ENCODE measurements at regions not wholly inside any gene's neighbourhood (a gene's known extent, or its start where the extent isn't known, plus 50 kb on each side); places are given as distances from the start of the nearest gene placed in this dataset.

GRCh38 chr12:81888106-81888740 lies 129.1 kb upstream of the PPFIA2 start:
- H3K4me1 ChIP-seq: no peaks in the 10 kb centered on the region
- no peak for TF ChIP-seq POLR2A (IDR thresholded peaks at IDR 0.05)
- TF ChIP-seq, protein P1, sequence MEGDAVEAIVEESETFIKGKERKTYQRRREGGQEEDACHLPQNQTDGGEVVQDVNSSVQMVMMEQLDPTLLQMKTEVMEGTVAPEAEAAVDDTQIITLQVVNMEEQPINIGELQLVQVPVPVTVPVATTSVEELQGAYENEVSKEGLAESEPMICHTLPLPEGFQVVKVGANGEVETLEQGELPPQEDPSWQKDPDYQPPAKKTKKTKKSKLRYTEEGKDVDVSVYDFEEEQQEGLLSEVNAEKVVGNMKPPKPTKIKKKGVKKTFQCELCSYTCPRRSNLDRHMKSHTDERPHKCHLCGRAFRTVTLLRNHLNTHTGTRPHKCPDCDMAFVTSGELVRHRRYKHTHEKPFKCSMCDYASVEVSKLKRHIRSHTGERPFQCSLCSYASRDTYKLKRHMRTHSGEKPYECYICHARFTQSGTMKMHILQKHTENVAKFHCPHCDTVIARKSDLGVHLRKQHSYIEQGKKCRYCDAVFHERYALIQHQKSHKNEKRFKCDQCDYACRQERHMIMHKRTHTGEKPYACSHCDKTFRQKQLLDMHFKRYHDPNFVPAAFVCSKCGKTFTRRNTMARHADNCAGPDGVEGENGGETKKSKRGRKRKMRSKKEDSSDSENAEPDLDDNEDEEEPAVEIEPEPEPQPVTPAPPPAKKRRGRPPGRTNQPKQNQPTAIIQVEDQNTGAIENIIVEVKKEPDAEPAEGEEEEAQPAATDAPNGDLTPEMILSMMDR (IDR thresholded peaks at IDR 0.05): no peak
- no peaks in the 10 kb centered on the region for H3K27me3 ChIP-seq
- intact Hi-C loops (cut with DNase I): no loop called here
- no peak overlapping the region for H3K4me3 ChIP-seq
- H3K27ac ChIP-seq: no peak overlapping the region
- no peak for DNase-seq
- H3K36me3 ChIP-seq: no peaks in the 10 kb centered on the region
- peaks cover 0 to 3% (median 0%) of the 10 kb centered on the region in 3 donors for H3K9me3 ChIP-seq

GRCh38 chr12:81874586-81874985 lies 115.4 kb upstream of the PPFIA2 start:
- TF ChIP-seq, protein P1 (IDR thresholded peaks at IDR 0.05): no peak
- no peak for TF ChIP-seq POLR2A (IDR thresholded peaks at IDR 0.05)
- DNase-seq: no peak

DNA sequence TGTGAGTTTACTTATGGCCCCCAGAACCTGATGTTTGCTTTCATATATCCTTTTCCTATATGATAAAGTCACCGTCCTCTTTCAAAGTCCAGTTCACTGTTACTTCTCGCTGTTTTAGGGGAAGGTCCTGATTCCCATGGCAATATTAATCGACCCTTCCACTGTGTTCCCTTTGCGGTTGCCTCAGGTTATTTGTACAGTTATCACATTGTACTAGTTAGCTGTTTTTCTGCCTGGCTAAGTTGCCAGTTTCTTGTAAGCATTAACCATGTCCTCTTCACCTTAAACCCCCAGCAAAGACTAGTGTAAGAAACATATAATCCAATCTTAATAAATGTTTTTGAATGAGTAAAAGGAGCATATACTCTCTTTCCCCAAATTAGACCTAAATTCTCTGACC lies 115.0 kb upstream of the PPFIA2 start:
- intact Hi-C loops (cut with DNase I): no loop called here
- Histone ChIP-seq H3K27me3 (no peaks in the 10 kb centered on the region), H3K9me3 (no peaks in the 10 kb centered on the region), H3K36me3 (no peaks in the 10 kb centered on the region), H3K27ac (no peak overlapping the region), H3K4me1 (no peaks in the 10 kb centered on the region), H3K4me3 (no peak overlapping the region)
- TF ChIP-seq, protein P1 (IDR thresholded peaks at IDR 0.05): no peak
- no peak for TF ChIP-seq POLR2A (IDR thresholded peaks at IDR 0.05)
- 51 to 67% methylated on average over 4 of the region's 4 CpGs for WGBS, 2 donors
- no peak for DNase-seq

More at GRCh38 chr12:81874586-81874985, 115.4 kb upstream of the PPFIA2 start:
- Histone ChIP-seq H3K36me3 (no peaks in the 10 kb centered on the region), H3K4me3 (no peak overlapping the region), H3K4me1 (no peaks in the 10 kb centered on the region), H3K27me3 (no peaks in the 10 kb centered on the region), H3K9me3 (no peaks in the 10 kb centered on the region), H3K27ac (no peak overlapping the region)
- intact Hi-C loops (cut with DNase I): no loop called here
- 8 to 9% methylated on average over 2 of the region's 2 CpGs for WGBS, 2 donors

DNA sequence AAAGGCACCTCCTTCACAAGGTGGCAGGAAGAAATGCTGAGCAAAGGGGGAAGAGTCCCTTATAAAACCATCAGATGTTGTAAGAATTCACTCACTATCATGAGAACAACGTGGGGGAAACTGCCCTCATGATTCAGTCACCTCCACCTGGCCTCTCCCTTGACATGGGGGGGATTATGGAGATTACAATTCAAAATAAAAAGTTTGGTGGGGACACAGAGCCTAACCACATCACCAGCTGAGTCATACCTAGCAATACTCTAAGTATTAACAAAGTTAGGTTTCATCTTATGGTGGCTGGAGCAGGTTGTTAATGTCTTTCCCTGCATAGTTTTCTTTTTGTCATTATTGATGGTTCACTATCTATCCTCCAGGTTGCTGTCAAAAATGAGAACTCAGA lies 113.2 kb upstream of the PPFIA2 start:
- H3K27me3 ChIP-seq: no peaks in the 10 kb centered on the region
- no peaks in the 10 kb centered on the region for H3K4me1 ChIP-seq
- H3K9me3 ChIP-seq: no peaks in the 10 kb centered on the region
- H3K4me3 ChIP-seq: no peak overlapping the region
- intact Hi-C loops (cut with DNase I): no loop called here
- no peak for DNase-seq
- 0 to 35% methylated on average over 1 of the region's 1 CpG for WGBS, 2 donors
- TF ChIP-seq POLR2A (IDR thresholded peaks at IDR 0.05): no peak
- TF ChIP-seq, protein P1 (IDR thresholded peaks at IDR 0.05): no peak
- H3K27ac ChIP-seq: no peak overlapping the region
- H3K36me3 ChIP-seq: no peaks in the 10 kb centered on the region

GRCh38 chr12:81866081-81866480 lies 106.9 kb upstream of the PPFIA2 start:
- no peak for DNase-seq
- H3K27ac ChIP-seq: no peak overlapping the region
- no peak overlapping the region for H3K4me3 ChIP-seq
- WGBS, 2 donors: 33 to 75% methylated on average over 1 of the region's 1 CpG
- H3K36me3 ChIP-seq: no peaks in the 10 kb centered on the region
- no peak for TF ChIP-seq POLR2A (IDR thresholded peaks at IDR 0.05)
- TF ChIP-seq, protein P1 (IDR thresholded peaks at IDR 0.05): no peak
- H3K27me3 ChIP-seq: no peaks in the 10 kb centered on the region
- H3K9me3 ChIP-seq: no peaks in the 10 kb centered on the region
- intact Hi-C loops (cut with DNase I): no loop called here
- no peaks in the 10 kb centered on the region for H3K4me1 ChIP-seq

Measured in esophagus squamous epithelium (tissue), 5 donors.